A549 (cell line): ENCODE measurements at regions not wholly inside any gene's neighbourhood (a gene's known extent, or its start where the extent isn't known, plus 50 kb on each side); places are given as distances from the start of the nearest gene placed in this dataset.

ENCODE experiments used
- ATAC-seq, 2 experiments: fragments of 200-7000 bp in 1 of 2; fragments of >200 bp in 1 of 2; cut with Nextera tagmentation in 1 of 2; cut with Tn5 transposase in 1 of 2; 3 replicates each; pipeline versions ENCODE4 v1.8.0 to v1.9.1; 2018 to 2020; ENCODE audit warnings: mild to moderate bottlenecking in 1 of 2, moderate library complexity in 1 of 2
- CTCF ChIA-PET: fragments of 300-600 bp; sonication (Branson Sonifier 250); formaldehyde crosslinking; extraction: SDS; loops from one replicate; lab custom pipeline; 2021; ENCODE audit warnings: antibody characterized with exemption, inconsistent platforms; lab: Yijun Ruan, JAX
- POLR2A ChIA-PET: fragments of 350-600 bp; formaldehyde crosslinking; extraction: SDS; loops from one replicate; lab custom pipeline; 2021; ENCODE audit warnings: antibody characterized with exemption, inconsistent platforms; lab: Yijun Ruan, JAX
- DNase-seq, 2 experiments: peaks; one replicate each; pipeline versions ENCODE4 v3.0.0 to v3.0.0-alpha.2; 2011 to 2016; ENCODE audit warnings: low read depth in 1 of 2, low spot score in 1 of 2
- FAIRE-seq: peaks from 2 replicates; lab custom pipeline; 2011; peaks lifted over from hg19 to GRCh38; lab: Jason Lieb, UNC
- H3K27ac ChIP-seq, 2 experiments: fragments of >200 bp; sonication (Bioruptor Twin); formaldehyde crosslinking; 3 replicates each; pipeline ENCODE4 v1.5.1; 2016 to 2017
- H3K4me1 ChIP-seq: fragments of >200 bp; sonication (Bioruptor Twin); formaldehyde crosslinking; 3 replicates; pipeline ENCODE4 v1.6.1; 2016
- H3K4me2 ChIP-seq: fragments of >200 bp; sonication (Bioruptor Twin); formaldehyde crosslinking; 3 replicates; pipeline ENCODE4 v1.6.1; 2016
- H3K4me3 ChIP-seq: fragments of >200 bp; sonication (Bioruptor Twin); formaldehyde crosslinking; 3 replicates; pipeline ENCODE4 v1.5.1; 2016
- H3K9me3 ChIP-seq: fragments of >200 bp; sonication (Bioruptor Twin); formaldehyde crosslinking; 3 replicates; pipeline ENCODE4 v1.6.1; 2016
- CBX8 ChIP-seq: fragments of 200-600 bp; sonication (generic); IDR thresholded peaks from 2 replicates; pipeline ENCODE4 v1.6.1; 2016
- CHD2 ChIP-seq: fragments of 150-350 bp; IDR thresholded peaks from 2 replicates; pipeline ENCODE4 v1.6.1; 2014; ENCODE audit warnings: low read length; ENCODE audit not compliant: partially characterized antibody
- CTCF ChIP-seq: fragments of >200 bp; sonication (Bioruptor Twin); formaldehyde crosslinking; IDR thresholded peaks from 3 replicates; pipeline ENCODE4 v1.5.1; 2016
- GATA3 ChIP-seq: IDR thresholded peaks from 2 replicates; pipeline ENCODE4 v1.6.1; 2012; ENCODE audit warnings: borderline replicate concordance
- HES2 ChIP-seq: fragments of >200 bp; sonication (Bioruptor Twin); formaldehyde crosslinking; IDR thresholded peaks from 2 replicates; pipeline ENCODE4 v1.6.1; 2016
- HOXB13 ChIP-seq: fragments of 250-450 bp; sonication (Bioruptor Pico); IDR thresholded peaks from 2 replicates; pipeline ENCODE4 v1.5.0; 2020; ENCODE audit warnings: low read depth, mild to moderate bottlenecking, moderate library complexity
- HOXB5 ChIP-seq: fragments of 250-450 bp; sonication (Bioruptor Pico); IDR thresholded peaks from 2 replicates; pipeline ENCODE4 v1.5.0; 2020; ENCODE audit warnings: mild to moderate bottlenecking, moderate library complexity
- JUN ChIP-seq, 2 experiments: fragments of >200 bp; sonication (Bioruptor Twin); formaldehyde crosslinking; IDR thresholded peaks; 2 replicates in 1 of 2; 3 replicates in 1 of 2; pipeline ENCODE4 v1.6.1; 2016 to 2017
- JUNB ChIP-seq: fragments of >200 bp; sonication (Bioruptor Twin); formaldehyde crosslinking; IDR thresholded peaks from 2 replicates; pipeline ENCODE4 v1.6.1; 2016
- MAZ ChIP-seq: fragments of 150-350 bp; IDR thresholded peaks from 2 replicates; pipeline ENCODE4 v1.6.1; 2014; ENCODE audit warnings: antibody characterized with exemption, low read depth, low read length, borderline replicate concordance
- MYC ChIP-seq: IDR thresholded peaks from 2 replicates; pipeline ENCODE4 v1.6.1; 2012; ENCODE audit warnings: mild to moderate bottlenecking, inconsistent platforms, low read length, improper control_type of control experiment, borderline replicate concordance
- NFE2L2 ChIP-seq: fragments of 150-350 bp; conservative IDR thresholded peaks from 2 replicates; pipeline ENCODE4 v1.6.1; 2014; ENCODE audit warnings: low read length
- NR3C1 ChIP-seq: fragments of >200 bp; sonication (Bioruptor Twin); formaldehyde crosslinking; IDR thresholded peaks from 3 replicates; pipeline ENCODE4 v1.6.1; 2017
- PHF8 ChIP-seq: fragments of 200-600 bp; sonication (generic); IDR thresholded peaks from 2 replicates; pipeline ENCODE4 v1.6.1; 2016; ENCODE audit warnings: low read depth, mild to moderate bottlenecking, antibody characterized with exemption, moderate library complexity, borderline replicate concordance
- POLR2A ChIP-seq: IDR thresholded peaks from 2 replicates; pipeline ENCODE4 v1.6.1; 2012; ENCODE audit warnings: mild to moderate bottlenecking, low read length
- POLR2AphosphoS2 ChIP-seq: conservative IDR thresholded peaks from 2 replicates; pipeline ENCODE4 v1.6.1; 2012; ENCODE audit warnings: low read length, improper control_type of control experiment, inconsistent platforms
- RARB ChIP-seq: fragments of 250-450 bp; sonication (Bioruptor Pico); IDR thresholded peaks from 2 replicates; pipeline ENCODE4 v1.8.0; 2021; ENCODE audit warnings: mild to moderate bottlenecking, moderate library complexity
- RCOR1 ChIP-seq: fragments of 150-350 bp; IDR thresholded peaks from 2 replicates; pipeline ENCODE4 v1.6.1; 2014; ENCODE audit warnings: antibody characterized with exemption, low read length, low read depth
- SREBF2 ChIP-seq: fragments of 450-650 bp; IDR thresholded peaks from 2 replicates; pipeline ENCODE4 v1.6.1; 2014; ENCODE audit warnings: mild to moderate bottlenecking, moderate library complexity
- TFCP2L1 ChIP-seq: fragments of 250-450 bp; sonication (Bioruptor Pico); IDR thresholded peaks from 2 replicates; pipeline ENCODE4 v1.5.0; 2021; ENCODE audit warnings: mild to moderate bottlenecking
- TP53 ChIP-seq: fragments of 250-450 bp; sonication (Bioruptor Pico); IDR thresholded peaks from 2 replicates; pipeline ENCODE4 v1.5.0; 2021; ENCODE audit warnings: mild to moderate bottlenecking, moderate library complexity
- ZSCAN20 ChIP-seq: fragments of 250-450 bp; sonication (Bioruptor Pico); IDR thresholded peaks from 2 replicates; pipeline ENCODE4 v1.8.0; 2022; ENCODE audit warnings: mild to moderate bottlenecking, moderate library complexity
- WGBS: methylation state at CpG from one replicate; pipeline ENCODE4 v1.1.6; 2017; ENCODE audit errors: missing lambda C conversion rate; 5-methylcytosine and 5-hydroxymethylcytosine counted together
- TF ChIP-seq, protein P1 (sequence below): fragments of 250-450 bp; sonication (Bioruptor Pico); IDR thresholded peaks from 2 replicates; pipeline ENCODE4 v1.5.0; 2020; ENCODE audit warnings: low read depth, mild to moderate bottlenecking, moderate library complexity
- TF ChIP-seq, protein P2 (sequence below): IDR thresholded peaks from 2 replicates; pipeline ENCODE4 v1.6.1; 2012; ENCODE audit warnings: low read depth, borderline replicate concordance

GRCh38 chr17:36791942-36792475, 145.3 kb upstream of the LHX1 start:
- no peak for FAIRE-seq
- CTCF ChIA-PET: interaction anchor here (0.6 to 1.4 kb wide), 6 partner anchors 9 to 823 kb away, joined by 3 to 5 read pairs (median 4); no protein-coding TSS in a partner anchor
- TF ChIP-seq CHD2: no peak
- TF ChIP-seq JUNB: no peak
- TF ChIP-seq HES2: no peak
- TF ChIP-seq RCOR1: no peak
- no peak for TF ChIP-seq POLR2AphosphoS2
- no peak for TF ChIP-seq JUN (IDR thresholded peaks at IDR 0.05)
- TF ChIP-seq CBX8: no peak
- TF ChIP-seq, protein P1, sequence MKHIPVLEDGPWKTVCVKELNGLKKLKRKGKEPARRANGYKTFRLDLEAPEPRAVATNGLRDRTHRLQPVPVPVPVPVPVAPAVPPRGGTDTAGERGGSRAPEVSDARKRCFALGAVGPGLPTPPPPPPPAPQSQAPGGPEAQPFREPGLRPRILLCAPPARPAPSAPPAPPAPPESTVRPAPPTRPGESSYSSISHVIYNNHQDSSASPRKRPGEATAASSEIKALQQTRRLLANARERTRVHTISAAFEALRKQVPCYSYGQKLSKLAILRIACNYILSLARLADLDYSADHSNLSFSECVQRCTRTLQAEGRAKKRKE (CRISPR knock-in tag): no peak
- no peak for TF ChIP-seq CTCF
- no peak for TF ChIP-seq TP53 (CRISPR knock-in tag)
- TF ChIP-seq MAZ: no peak
- no peak for TF ChIP-seq TFCP2L1 (CRISPR knock-in tag)
- no peak for TF ChIP-seq SREBF2
- no peak for TF ChIP-seq RARB
- TF ChIP-seq, protein P2, sequence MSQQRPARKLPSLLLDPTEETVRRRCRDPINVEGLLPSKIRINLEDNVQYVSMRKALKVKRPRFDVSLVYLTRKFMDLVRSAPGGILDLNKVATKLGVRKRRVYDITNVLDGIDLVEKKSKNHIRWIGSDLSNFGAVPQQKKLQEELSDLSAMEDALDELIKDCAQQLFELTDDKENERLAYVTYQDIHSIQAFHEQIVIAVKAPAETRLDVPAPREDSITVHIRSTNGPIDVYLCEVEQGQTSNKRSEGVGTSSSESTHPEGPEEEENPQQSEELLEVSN: no peak
- no peak for TF ChIP-seq ZSCAN20 (CRISPR knock-in tag)
- no peak for TF ChIP-seq GATA3
- TF ChIP-seq POLR2A: no peak
- TF ChIP-seq HOXB5: no peak
- no peak for TF ChIP-seq NR3C1
- Histone ChIP-seq H3K4me2 (no peak overlapping the region), H3K4me1 (no peaks in the 10 kb centered on the region), H3K4me3 (no peak overlapping the region), H3K9me3 (no peaks in the 10 kb centered on the region), H3K27ac (no peak overlapping the region)
- 55% methylated on average over 13 of the region's 13 CpGs for WGBS
- ATAC-seq: no peak
- POLR2A ChIA-PET: no interaction called here
- DNase-seq: no peak

- ChIA-PET POLR2A (no interaction called here), CTCF (interaction anchor here (1.4 kb wide), 1 partner anchor 18 kb away, joined by 4 read pairs; no protein-coding TSS in a partner anchor)
- TF ChIP-seq CBX8: no peak
- TF ChIP-seq PHF8: no peak
- TF ChIP-seq CTCF: no peak
- TF ChIP-seq HOXB13: no peak
- TF ChIP-seq MYC: no peak
- no peak for TF ChIP-seq NFE2L2
- H3K4me3 ChIP-seq: no peak overlapping the region
- ATAC-seq: no peak
- DNase-seq: no peak
- H3K4me1 ChIP-seq: no peaks in the 10 kb centered on the region
- no peaks in the 10 kb centered on the region for H3K9me3 ChIP-seq
- H3K27ac ChIP-seq: no peak overlapping the region
- H3K4me2 ChIP-seq: no peak overlapping the region
- 77% methylated on average over 5 of the region's 5 CpGs for WGBS
- no peak for FAIRE-seq
Observed at GRCh38 chr17:36792849-36793248, 144.4 kb upstream of the LHX1 start.
